Testis (tissue), 2 donors: ENCODE measurements at regions not wholly inside any gene's neighbourhood (a gene's known extent, or its start where the extent isn't known, plus 50 kb on each side); places are given as distances from the start of the nearest gene placed in this dataset.

ENCODE experiments used
- DNase-seq: peaks from one replicate; pipeline ENCODE4 v3.0.0-alpha.2; 2019
- H3K27ac ChIP-seq, 2 donors: fragments of 200-600 bp; sonication (generic); one replicate each; pipeline ENCODE4 v1.5.1; 2019
- H3K27me3 ChIP-seq: fragments of 200-600 bp; sonication (generic); one replicate; pipeline ENCODE4 v1.5.1; 2019
- H3K36me3 ChIP-seq: fragments of 200-600 bp; sonication (generic); one replicate; pipeline ENCODE4 v1.5.1; 2017; ENCODE audit warnings: low read depth; ENCODE audit errors: missing control alignments
- H3K4me1 ChIP-seq: fragments of 200-600 bp; sonication (generic); one replicate; pipeline ENCODE4 v1.5.1; 2019
- H3K4me3 ChIP-seq, 2 donors: fragments of 200-600 bp; sonication (generic); one replicate each; pipeline ENCODE4 v1.5.1; 2017 to 2019
- H3K9me3 ChIP-seq: fragments of 200-600 bp; sonication (generic); one replicate; pipeline ENCODE4 v1.5.1; 2017
- POLR2A ChIP-seq: fragments of 450-650 bp; IDR thresholded peaks from one replicate; pipeline ENCODE4 v1.6.1; 2017; ENCODE audit warnings: antibody characterized with exemption, mild to moderate bottlenecking, moderate library complexity
- WGBS, 2 donors: methylation state at CpG; one replicate each; pipeline ENCODE4 v1.1.5; 2018; 5-methylcytosine and 5-hydroxymethylcytosine counted together
- intact Hi-C: fragments of 100-400 bp; cut with DNase I; formaldehyde crosslinking; loops from one replicate; pipeline ENCODE4 v1.15.1; 2023; ENCODE audit warnings: low total_unique reads
- TF ChIP-seq, protein P1 (sequence below), 3 experiments: fragments of 450-650 bp in 2 of 3; fragments of 200-600 bp in 1 of 3; sonication (generic) in 1 of 3; IDR thresholded peaks; one replicate each; pipeline ENCODE4 v1.5.1; 2016 to 2019; ENCODE audit warnings: antibody characterized with exemption in 3 of 3, mild to moderate bottlenecking in 2 of 3, moderate library complexity in 1 of 3

DNA sequence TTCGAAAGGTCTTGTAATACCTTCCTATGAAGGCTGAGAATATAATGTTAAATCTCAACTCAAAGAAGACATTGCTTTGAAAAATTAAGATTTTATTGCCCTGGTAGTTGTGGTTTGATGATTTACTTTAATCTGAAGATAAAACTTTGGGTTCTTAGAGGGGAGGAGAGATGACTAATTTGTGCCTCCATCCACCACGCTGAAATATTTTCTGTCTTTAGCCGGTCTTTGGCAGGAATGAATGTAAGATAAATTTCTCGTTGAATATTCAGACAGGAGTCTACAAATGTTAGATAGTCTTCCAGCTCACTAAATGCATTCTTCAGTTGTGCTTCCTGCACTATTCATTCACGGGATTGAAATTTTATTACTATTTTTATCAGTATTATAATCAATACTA is 844.3 kb upstream of the NR2F2 start:
- Histone ChIP-seq H3K9me3 (no peaks in the 10 kb centered on the region), H3K27me3 (no peaks in the 10 kb centered on the region), H3K4me1 (no peaks in the 10 kb centered on the region), H3K4me3 (no peak overlapping the region), H3K36me3 (no peaks in the 10 kb centered on the region), H3K27ac (no peak overlapping the region)
- 81 to 86% methylated on average over 5 of the region's 5 CpGs for WGBS, 2 donors
- no peak for DNase-seq
- intact Hi-C loops: no loop called here
- no peak for TF ChIP-seq POLR2A
- TF ChIP-seq, protein P1, sequence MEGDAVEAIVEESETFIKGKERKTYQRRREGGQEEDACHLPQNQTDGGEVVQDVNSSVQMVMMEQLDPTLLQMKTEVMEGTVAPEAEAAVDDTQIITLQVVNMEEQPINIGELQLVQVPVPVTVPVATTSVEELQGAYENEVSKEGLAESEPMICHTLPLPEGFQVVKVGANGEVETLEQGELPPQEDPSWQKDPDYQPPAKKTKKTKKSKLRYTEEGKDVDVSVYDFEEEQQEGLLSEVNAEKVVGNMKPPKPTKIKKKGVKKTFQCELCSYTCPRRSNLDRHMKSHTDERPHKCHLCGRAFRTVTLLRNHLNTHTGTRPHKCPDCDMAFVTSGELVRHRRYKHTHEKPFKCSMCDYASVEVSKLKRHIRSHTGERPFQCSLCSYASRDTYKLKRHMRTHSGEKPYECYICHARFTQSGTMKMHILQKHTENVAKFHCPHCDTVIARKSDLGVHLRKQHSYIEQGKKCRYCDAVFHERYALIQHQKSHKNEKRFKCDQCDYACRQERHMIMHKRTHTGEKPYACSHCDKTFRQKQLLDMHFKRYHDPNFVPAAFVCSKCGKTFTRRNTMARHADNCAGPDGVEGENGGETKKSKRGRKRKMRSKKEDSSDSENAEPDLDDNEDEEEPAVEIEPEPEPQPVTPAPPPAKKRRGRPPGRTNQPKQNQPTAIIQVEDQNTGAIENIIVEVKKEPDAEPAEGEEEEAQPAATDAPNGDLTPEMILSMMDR (IDR thresholded peaks at IDR 0.05): no peak

DNA sequence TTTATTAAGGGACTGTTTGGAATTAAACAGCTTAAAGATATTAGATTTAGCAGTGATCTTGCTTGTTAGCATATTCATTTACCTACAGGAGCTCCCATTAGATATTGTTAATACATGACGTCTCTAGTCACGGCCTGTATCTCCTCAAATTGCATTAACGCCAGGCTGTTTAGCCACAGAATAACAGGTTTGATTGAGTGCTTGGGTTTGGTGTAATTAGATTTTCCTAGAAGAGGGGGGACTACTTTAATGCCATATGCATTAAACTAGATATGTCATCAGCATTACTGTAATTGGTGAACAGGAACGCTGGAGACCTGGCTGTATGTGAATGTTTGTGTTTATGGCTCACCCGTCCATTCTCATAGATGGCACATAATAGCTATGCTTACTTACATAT is 841.4 kb upstream of the NR2F2 start:
- Histone ChIP-seq H3K27me3 (no peaks in the 10 kb centered on the region), H3K9me3 (no peaks in the 10 kb centered on the region), H3K4me1 (no peaks in the 10 kb centered on the region), H3K36me3 (no peaks in the 10 kb centered on the region), H3K27ac (no peak overlapping the region), H3K4me3 (no peak overlapping the region)
- 92% methylated on average over 5 of the region's 5 CpGs for WGBS, 2 donors
- TF ChIP-seq, protein P1 (IDR thresholded peaks at IDR 0.05): no peak
- no peak for TF ChIP-seq POLR2A
- intact Hi-C loops: no loop called here
- no peak for DNase-seq

DNA sequence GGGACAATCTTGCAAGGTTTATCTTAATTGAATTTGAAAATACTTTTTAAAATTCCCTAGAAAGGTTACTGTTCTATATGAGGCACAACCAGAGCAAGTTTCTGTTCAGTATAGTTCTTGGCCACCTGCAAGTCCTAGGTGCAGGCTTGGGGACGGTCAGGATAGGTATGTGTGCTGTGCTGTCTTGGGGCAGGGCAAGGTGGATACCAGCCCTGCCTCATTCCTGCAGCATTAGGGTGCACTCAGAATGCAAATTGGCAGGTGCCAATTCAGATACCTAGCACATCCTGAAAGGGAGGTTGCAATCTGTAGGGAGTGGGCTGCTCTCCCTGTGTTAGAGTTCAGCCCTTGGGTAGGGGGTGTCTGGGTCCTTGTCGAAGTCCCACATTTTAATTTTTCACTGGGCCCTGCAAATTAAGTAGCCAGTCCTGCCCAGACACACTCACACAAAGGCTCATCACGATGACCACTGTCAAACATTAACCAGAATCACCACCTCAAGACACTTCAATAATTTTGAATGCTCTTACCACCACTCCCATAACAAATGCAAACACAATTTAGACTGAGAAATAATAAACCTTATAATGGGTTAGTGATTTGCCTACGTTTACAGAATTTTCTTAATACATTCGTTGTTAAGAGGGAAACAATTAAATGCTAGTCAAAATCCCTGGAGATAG is 838.0 kb upstream of the NR2F2 start:
- no peak overlapping the region for H3K27ac ChIP-seq
- H3K4me3 ChIP-seq: no peak overlapping the region
- H3K9me3 ChIP-seq: no peaks in the 10 kb centered on the region
- no peak for DNase-seq
- 85 to 96% methylated on average over 5 of the region's 5 CpGs for WGBS, 2 donors
- H3K4me1 ChIP-seq: no peaks in the 10 kb centered on the region
- TF ChIP-seq POLR2A: no peak
- TF ChIP-seq, protein P1 (IDR thresholded peaks at IDR 0.05): no peak
- no peaks in the 10 kb centered on the region for H3K27me3 ChIP-seq
- intact Hi-C loops: no loop called here
- no peaks in the 10 kb centered on the region for H3K36me3 ChIP-seq

DNA sequence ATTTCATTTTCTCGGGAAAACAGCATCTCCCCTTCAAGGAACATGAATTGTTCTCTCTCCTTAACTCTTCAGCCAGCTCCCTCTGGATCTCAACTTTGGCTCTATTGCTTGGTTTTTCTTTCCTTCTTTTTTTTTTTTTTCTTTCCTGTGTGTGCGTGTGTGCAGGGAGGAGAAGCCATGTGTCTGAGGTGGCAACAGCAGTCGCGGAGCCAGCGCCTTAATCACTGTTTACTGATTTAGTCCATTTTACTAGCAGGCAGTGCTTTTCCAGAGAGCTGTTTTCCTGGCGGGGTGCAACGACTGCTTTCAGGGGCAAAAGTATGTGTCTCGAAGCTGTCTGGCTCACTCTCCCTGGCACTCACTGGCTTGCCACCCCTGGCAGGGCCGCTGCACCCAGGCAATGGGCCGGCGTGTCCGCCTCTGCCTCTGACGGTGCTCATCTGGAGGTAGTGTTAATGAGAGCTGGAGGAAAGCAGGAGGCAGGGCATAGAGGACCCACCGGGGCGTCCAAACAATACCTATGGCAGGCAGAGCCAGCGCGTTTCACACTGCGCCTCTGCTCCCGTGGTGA is 835.4 kb upstream of the NR2F2 start:
- no peak for TF ChIP-seq POLR2A
- TF ChIP-seq, protein P1 (IDR thresholded peaks at IDR 0.05): no peak
- Histone ChIP-seq H3K9me3 (no peaks in the 10 kb centered on the region), H3K27me3 (no peaks in the 10 kb centered on the region), H3K4me3 (peak overlapping the region in 1 of 2 donors; percentile 3), H3K36me3 (no peaks in the 10 kb centered on the region), H3K27ac (no peak overlapping the region), H3K4me1 (no peaks in the 10 kb centered on the region)
- intact Hi-C loops: no loop called here
- 32 to 44% methylated on average over 11 to 19 of the region's 19 CpGs for WGBS, 2 donors
- DNase-seq: peak; percentile 30

DNA sequence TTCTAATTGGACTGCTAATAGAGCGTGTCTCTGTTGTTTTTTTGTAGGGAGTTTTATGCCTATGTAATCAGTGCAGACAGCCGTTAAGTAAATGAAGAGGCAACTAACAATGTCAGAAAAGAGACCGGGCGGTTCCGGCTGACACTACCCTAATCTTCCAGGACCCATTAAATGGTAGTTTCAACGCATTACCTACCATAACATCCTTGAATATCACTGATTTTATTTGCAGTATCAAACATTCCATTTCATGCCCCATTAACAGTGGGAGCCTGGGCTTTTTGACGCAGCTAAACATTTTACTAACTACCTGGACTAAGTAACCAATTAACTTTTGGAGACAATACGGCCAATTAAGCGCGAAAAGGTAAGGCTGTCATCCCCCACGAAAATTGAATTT is 832.9 kb upstream of the NR2F2 start:
- no peak for DNase-seq
- 86 to 93% methylated on average over 11 of the region's 11 CpGs for WGBS, 2 donors
- intact Hi-C loops: no loop called here
- no peak overlapping the region for H3K27ac ChIP-seq
- no peaks in the 10 kb centered on the region for H3K4me1 ChIP-seq
- H3K27me3 ChIP-seq: no peaks in the 10 kb centered on the region
- no peaks in the 10 kb centered on the region for H3K36me3 ChIP-seq
- no peaks in the 10 kb centered on the region for H3K9me3 ChIP-seq
- no peak for TF ChIP-seq POLR2A
- TF ChIP-seq, protein P1 (IDR thresholded peaks at IDR 0.05): no peak
- H3K4me3 ChIP-seq: no peak overlapping the region
